ENCODE measurements at regions not wholly inside any gene's neighbourhood (a gene's known extent, or its start where the extent isn't known, plus 50 kb on each side); places are given as distances from the start of the nearest gene placed in this dataset.

DNA sequence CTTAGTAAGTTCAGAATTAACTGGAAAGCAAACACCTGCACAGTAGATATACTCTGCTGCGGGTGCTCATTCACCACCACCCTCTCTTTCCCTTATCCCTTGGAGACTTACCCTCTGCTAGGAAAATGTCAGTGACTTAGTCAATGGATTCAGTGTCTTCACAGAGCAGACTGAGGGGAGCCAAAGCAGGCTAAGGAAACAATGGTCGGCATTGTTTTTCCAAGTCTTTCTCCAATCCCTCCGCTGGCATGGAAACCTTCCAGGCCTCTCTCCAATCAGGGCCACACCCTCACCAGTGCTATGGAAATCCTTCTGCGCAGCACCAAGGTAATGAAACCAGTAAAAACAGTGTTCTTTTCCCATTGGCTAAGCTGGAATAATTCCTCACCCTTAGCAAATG, 531.2 kb downstream of the TFAP2B start:
- H3K4me2 ChIP-seq, result no peak overlapping the region
- H3K27ac ChIP-seq (ENCODE audit: low read depth), result no peak overlapping the region
- H3K4me1 Mint-ChIP-seq, result no peaks in the 10 kb centered on the region
- no peak overlapping the region for H3K27ac Mint-ChIP-seq
- DNase-seq (ENCODE audit: low spot score) (no peak), ATAC-seq (no peak)
- no peaks in the 10 kb centered on the region for H3K36me3 ChIP-seq (ENCODE audit: insufficient read depth)
- H3K4me3 Mint-ChIP-seq, result no peak overlapping the region
- no peaks in the 10 kb centered on the region for H3K4me1 ChIP-seq (ENCODE audit: insufficient read depth)
- H3K9me2 ChIP-seq (ENCODE audit: insufficient read depth), result no peaks in the 10 kb centered on the region
- H3K36me3 Mint-ChIP-seq (ENCODE audit: low read depth), result no peaks in the 10 kb centered on the region
- no peak overlapping the region for H3K4me3 ChIP-seq
- no peaks in the 10 kb centered on the region for H3K27me3 ChIP-seq (ENCODE audit: insufficient read depth)
- TF ChIP-seq REST (IDR thresholded peaks at IDR 0.05; ENCODE audit: unreplicated experiment) (no peak), ZNF331 (CRISPR knock-in tag; IDR thresholded peaks at IDR 0.05; ENCODE audit: low read depth) (no peak), CTCF (conservative IDR thresholded peaks at IDR 0.05; ENCODE audit: low read depth in 2 of 2) (no peak), ZNF114 (CRISPR knock-in tag; IDR thresholded peaks at IDR 0.05) (no peak), JUNB (IDR thresholded peaks at IDR 0.05; ENCODE audit: unreplicated experiment) (no peak), POLR2AphosphoS5 (IDR thresholded peaks at IDR 0.05; ENCODE audit: low read depth) (no peak), NANOG (IDR thresholded peaks at IDR 0.05; ENCODE audit: borderline replicate concordance) (no peak), EZH2 (IDR thresholded peaks at IDR 0.05; ENCODE audit: low read depth, unreplicated experiment) (no peak), CREB1 (CRISPR knock-in tag; IDR thresholded peaks at IDR 0.05; ENCODE audit: low read depth) (no peak), STAT1 (IDR thresholded peaks at IDR 0.05; ENCODE audit: unreplicated experiment) (no peak), ZNF462 (CRISPR knock-in tag; IDR thresholded peaks at IDR 0.05) (no peak), EZH2phosphoT487 (IDR thresholded peaks at IDR 0.05; ENCODE audit: unreplicated experiment) (no peak)
- TF ChIP-seq, protein P1, sequence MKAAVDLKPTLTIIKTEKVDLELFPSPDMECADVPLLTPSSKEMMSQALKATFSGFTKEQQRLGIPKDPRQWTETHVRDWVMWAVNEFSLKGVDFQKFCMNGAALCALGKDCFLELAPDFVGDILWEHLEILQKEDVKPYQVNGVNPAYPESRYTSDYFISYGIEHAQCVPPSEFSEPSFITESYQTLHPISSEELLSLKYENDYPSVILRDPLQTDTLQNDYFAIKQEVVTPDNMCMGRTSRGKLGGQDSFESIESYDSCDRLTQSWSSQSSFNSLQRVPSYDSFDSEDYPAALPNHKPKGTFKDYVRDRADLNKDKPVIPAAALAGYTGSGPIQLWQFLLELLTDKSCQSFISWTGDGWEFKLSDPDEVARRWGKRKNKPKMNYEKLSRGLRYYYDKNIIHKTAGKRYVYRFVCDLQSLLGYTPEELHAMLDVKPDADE (IDR thresholded peaks at IDR 0.05), result no peak
- H3K79me2 ChIP-seq (replicated peaks; ENCODE audit: insufficient read depth), result no peaks in the 10 kb centered on the region
- no peaks in the 10 kb centered on the region for H4K20me1 ChIP-seq (replicated peaks; ENCODE audit: insufficient read depth)
- H3K9me3 Mint-ChIP-seq, result peaks cover 1% of the 10 kb centered on the region; the same call in 2 of the 3 replicates
- no peak overlapping the region for H2AFZ ChIP-seq
- peaks cover 2% of the 10 kb centered on the region for H3K27me3 Mint-ChIP-seq (ENCODE audit: insufficient read depth, low read depth, poor library complexity)
- no peaks in the 10 kb centered on the region for H3F3A ChIP-seq (replicated peaks; ENCODE audit: low read depth)
